ENCODE measurements at regions not wholly inside any gene's neighbourhood (a gene's known extent, or its start where the extent isn't known, plus 50 kb on each side); places are given as distances from the start of the nearest gene placed in this dataset.
A peak's percentile ranks its signal among the peaks of the same experiment; 100 is the strongest.

DNA sequence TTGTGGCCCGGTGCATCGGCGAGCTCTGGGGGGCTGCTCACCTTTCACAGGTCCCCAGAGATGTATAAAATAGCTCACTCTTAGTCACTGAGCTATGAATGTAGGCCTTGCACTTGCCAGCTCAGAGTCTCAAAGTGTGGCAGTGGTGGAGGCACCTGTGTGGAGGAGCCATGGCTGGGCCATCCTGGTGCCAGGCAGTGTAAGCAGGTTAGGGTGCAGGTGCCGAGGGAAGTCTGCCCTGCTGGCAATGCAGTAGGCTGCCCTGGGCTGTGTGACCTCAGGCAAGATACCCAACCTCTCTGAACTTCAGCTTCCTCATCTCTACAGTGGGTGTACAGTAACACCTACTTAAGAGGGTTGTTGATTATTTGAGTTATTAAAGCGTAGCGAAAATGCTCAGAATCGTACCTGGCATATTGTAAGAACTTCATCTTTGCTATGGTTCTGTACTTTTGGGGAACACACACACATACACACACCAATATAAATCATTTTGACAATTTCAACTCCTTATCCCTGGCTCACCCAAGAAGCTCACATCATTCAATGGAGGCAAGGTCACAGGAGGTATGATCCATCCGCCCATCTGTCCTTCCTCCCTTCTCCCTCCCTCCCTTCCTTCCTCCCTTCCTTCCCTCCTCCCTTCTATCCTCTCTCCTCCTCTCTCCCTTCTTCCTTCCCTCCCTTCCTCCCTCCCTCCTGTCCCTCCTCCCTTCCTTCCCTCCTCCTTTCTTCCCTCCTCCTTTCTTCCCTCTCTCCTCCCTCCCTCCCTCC, 66.8 kb upstream of the STX16 start:
- Mint-ChIP-seq H3K9me3 (no peaks in the 10 kb centered on the region), H3K27me3 (ENCODE audit: insufficient read depth) (peaks cover 12% of the 10 kb centered on the region; the same call in 1 of the 2 replicates), H3K36me3 (ENCODE audit: low read depth) (peaks cover 11% of the 10 kb centered on the region; the same call in 1 of the 2 replicates), H3K4me1 (ENCODE audit: low read depth) (peaks cover 32% of the 10 kb centered on the region), H3K4me3 (no peak overlapping the region), H3K27ac (no peak overlapping the region)
- no peak for DNase-seq
- no peak for TF ChIP-seq CTCF (IDR thresholded peaks at IDR 0.05)

- Mint-ChIP-seq H3K36me3 (ENCODE audit: low read depth) (peaks cover 11% of the 10 kb centered on the region; the same call in 1 of the 2 replicates), H3K4me3 (no peak overlapping the region), H3K4me1 (ENCODE audit: low read depth) (peaks cover 32% of the 10 kb centered on the region), H3K9me3 (no peaks in the 10 kb centered on the region), H3K27me3 (ENCODE audit: insufficient read depth) (peaks cover 12% of the 10 kb centered on the region), H3K27ac (no peak overlapping the region; the same call in 1 of the 2 replicates)
- DNase-seq = no peak
- no peak for TF ChIP-seq CTCF (IDR thresholded peaks at IDR 0.05)
Observed at GRCh38 chr20:58583586-58583985, 67.5 kb upstream of the STX16 start.

GRCh38 chr20:58583176-58583575, 67.9 kb upstream of the STX16 start:
- H3K27me3 Mint-ChIP-seq (ENCODE audit: insufficient read depth) = peaks cover 13% of the 10 kb centered on the region
- H3K9me3 Mint-ChIP-seq = no peaks in the 10 kb centered on the region
- DNase-seq = no peak
- peaks cover 32% of the 10 kb centered on the region for H3K4me1 Mint-ChIP-seq (ENCODE audit: low read depth)
- H3K27ac Mint-ChIP-seq = peak overlapping the region; percentile 17; the same call in 1 of the 2 replicates
- no peak overlapping the region for H3K4me3 Mint-ChIP-seq
- TF ChIP-seq CTCF (IDR thresholded peaks at IDR 0.05) = no peak
- H3K36me3 Mint-ChIP-seq (ENCODE audit: low read depth) = peaks cover 11% of the 10 kb centered on the region; the same call in 1 of the 2 replicates

GRCh38 chr20:58580474-58580835, 65.3 kb upstream of the APCDD1L start:
- TF ChIP-seq CTCF (IDR thresholded peaks at IDR 0.05) = no peak
- peaks cover 20% of the 10 kb centered on the region for H3K4me1 Mint-ChIP-seq (ENCODE audit: low read depth)
- H3K4me3 Mint-ChIP-seq = no peak overlapping the region
- no peak overlapping the region for H3K27ac Mint-ChIP-seq
- no peaks in the 10 kb centered on the region for H3K9me3 Mint-ChIP-seq
- peaks cover 20% of the 10 kb centered on the region for H3K27me3 Mint-ChIP-seq (ENCODE audit: insufficient read depth)
- H3K36me3 Mint-ChIP-seq (ENCODE audit: low read depth) = peaks cover 11% of the 10 kb centered on the region; the same call in 1 of the 2 replicates
- DNase-seq = no peak

DNA sequence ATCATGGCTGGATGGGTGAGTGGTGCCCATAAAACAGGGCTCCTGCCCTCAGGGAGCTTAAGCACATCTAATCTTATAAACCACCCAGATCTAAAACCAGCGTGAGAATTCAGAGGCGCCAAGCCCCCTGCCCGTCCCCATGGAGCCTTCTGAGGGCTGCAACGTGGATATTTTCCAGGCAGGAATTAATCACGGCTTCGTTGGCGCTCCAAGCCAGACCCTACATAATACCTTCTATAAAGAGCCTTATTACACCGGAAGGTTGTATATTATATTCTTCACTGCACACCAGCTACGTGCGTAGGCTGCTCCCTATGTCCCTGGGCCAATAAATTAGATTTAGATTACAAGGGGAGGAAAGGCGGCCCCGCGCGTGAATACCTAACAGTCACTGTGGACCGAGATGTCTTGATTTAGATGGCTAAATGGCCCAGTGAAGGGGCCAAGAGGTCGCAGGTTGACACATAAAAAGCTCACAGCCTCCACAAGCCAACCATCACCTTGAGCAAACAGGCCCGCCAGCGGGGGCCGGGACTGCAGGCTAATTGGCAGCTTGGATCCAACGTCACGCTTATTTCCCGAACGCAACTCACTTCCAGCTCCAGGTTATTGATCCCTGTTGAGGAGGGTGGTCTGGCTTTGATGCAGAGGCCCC, 64.7 kb upstream of the APCDD1L start:
- no peak for DNase-seq
- peaks cover 15% of the 10 kb centered on the region for H3K4me1 Mint-ChIP-seq (ENCODE audit: low read depth)
- H3K36me3 Mint-ChIP-seq (ENCODE audit: low read depth) = peaks cover 11% of the 10 kb centered on the region; the same call in 1 of the 2 replicates
- no peaks in the 10 kb centered on the region for H3K9me3 Mint-ChIP-seq
- H3K4me3 Mint-ChIP-seq = no peak overlapping the region
- TF ChIP-seq CTCF (IDR thresholded peaks at IDR 0.05) = no peak
- H3K27ac Mint-ChIP-seq = no peak overlapping the region
- peaks cover 20% of the 10 kb centered on the region for H3K27me3 Mint-ChIP-seq (ENCODE audit: insufficient read depth)
